ENCODE measurements at regions not wholly inside any gene's neighbourhood (a gene's known extent, or its start where the extent isn't known, plus 50 kb on each side); places are given as distances from the start of the nearest gene placed in this dataset.

DNA sequence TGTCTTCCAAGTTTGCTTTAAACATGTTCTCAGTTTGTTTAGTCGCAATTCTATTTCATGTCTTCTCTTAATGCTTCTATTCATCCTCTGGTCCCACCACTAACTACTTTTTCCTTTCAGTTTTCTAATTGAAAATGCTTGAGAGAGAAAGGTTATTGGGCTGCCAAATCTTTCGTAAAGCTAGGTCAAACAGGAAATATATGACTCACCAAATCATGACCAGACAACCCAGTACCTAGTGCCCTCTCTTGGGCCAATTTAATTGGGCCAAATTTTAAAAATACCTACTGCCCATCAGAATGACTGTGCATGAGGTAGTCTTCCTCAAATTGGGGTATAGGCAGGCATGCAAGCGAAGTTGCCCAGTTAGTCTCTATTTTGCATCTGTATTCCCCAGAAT is 295.4 kb upstream of the PBX1 start:
- TF ChIP-seq POLR2AphosphoS5 (IDR thresholded peaks at IDR 0.05; ENCODE audit: insufficient read depth, low read depth, low read length), result no peak
- no peak for TF ChIP-seq EZH2 (IDR thresholded peaks at IDR 0.05; ENCODE audit: borderline replicate concordance, low read depth, low read length, severe bottlenecking)
- TF ChIP-seq MAX (IDR thresholded peaks at IDR 0.05; ENCODE audit: insufficient read depth, insufficient read length), result no peak
- TF ChIP-seq JUN (IDR thresholded peaks at IDR 0.05; ENCODE audit: borderline replicate concordance, insufficient read depth, insufficient read length, low read depth), result no peak
- TF ChIP-seq GATA2 (IDR thresholded peaks at IDR 0.05; ENCODE audit: insufficient read depth, insufficient read length, low read depth, low read length), result no peak
- TF ChIP-seq FOS (IDR thresholded peaks at IDR 0.05; ENCODE audit: borderline replicate concordance, insufficient read depth, low read length), result no peak
- no peak for TF ChIP-seq MYC (IDR thresholded peaks at IDR 0.05; ENCODE audit: low read depth, low read length)
- TF ChIP-seq, protein P1, sequence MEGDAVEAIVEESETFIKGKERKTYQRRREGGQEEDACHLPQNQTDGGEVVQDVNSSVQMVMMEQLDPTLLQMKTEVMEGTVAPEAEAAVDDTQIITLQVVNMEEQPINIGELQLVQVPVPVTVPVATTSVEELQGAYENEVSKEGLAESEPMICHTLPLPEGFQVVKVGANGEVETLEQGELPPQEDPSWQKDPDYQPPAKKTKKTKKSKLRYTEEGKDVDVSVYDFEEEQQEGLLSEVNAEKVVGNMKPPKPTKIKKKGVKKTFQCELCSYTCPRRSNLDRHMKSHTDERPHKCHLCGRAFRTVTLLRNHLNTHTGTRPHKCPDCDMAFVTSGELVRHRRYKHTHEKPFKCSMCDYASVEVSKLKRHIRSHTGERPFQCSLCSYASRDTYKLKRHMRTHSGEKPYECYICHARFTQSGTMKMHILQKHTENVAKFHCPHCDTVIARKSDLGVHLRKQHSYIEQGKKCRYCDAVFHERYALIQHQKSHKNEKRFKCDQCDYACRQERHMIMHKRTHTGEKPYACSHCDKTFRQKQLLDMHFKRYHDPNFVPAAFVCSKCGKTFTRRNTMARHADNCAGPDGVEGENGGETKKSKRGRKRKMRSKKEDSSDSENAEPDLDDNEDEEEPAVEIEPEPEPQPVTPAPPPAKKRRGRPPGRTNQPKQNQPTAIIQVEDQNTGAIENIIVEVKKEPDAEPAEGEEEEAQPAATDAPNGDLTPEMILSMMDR (IDR thresholded peaks at IDR 0.05; ENCODE audit: extremely low read depth in 1 of 2, insufficient read depth in 1 of 2, low read depth in 1 of 2, low read length in 2 of 2), result no peak
- no peak for TF ChIP-seq POLR2A (IDR thresholded peaks at IDR 0.05; ENCODE audit: low read depth, low read length)
- CTCF ChIA-PET, result no interaction called here
- no TSS peak for BruUV-seq (replicated peaks)

More for the DNA sequence above, 295.4 kb upstream of the PBX1 start:
- Histone ChIP-seq H4K20me1 (replicated peaks; ENCODE audit: control insufficient read depth, extremely low read depth, insufficient read depth, low read length) (no peaks in the 10 kb centered on the region), H3K36me3 (ENCODE audit: control insufficient read depth in 2 of 2, extremely low read depth in 1 of 2, insufficient read depth in 2 of 2, low read length in 2 of 2) (no peaks in the 10 kb centered on the region), H3K9me3 (replicated peaks; ENCODE audit: control insufficient read depth, insufficient read depth, low read length) (no peaks in the 10 kb centered on the region), H3K4me2 (ENCODE audit: insufficient read depth, low read length) (no peak overlapping the region), H3K4me1 (ENCODE audit: control insufficient read depth, extremely low read depth, insufficient read depth, low read length) (no peaks in the 10 kb centered on the region), H3K4me3 (replicated peaks in 1 of 3; ENCODE audit: insufficient read depth in 1 of 3, low read depth in 1 of 3, low read length in 3 of 3) (no peak overlapping the region), H3K9ac (replicated peaks; ENCODE audit: extremely low read depth, insufficient read depth, low read length) (no peak overlapping the region), H3K79me2 (ENCODE audit: control insufficient read depth, insufficient read depth, low read length) (no peaks in the 10 kb centered on the region), H3K27me3 (ENCODE audit: control insufficient read depth in 2 of 2, insufficient read depth in 2 of 2, low read length in 2 of 2) (no peaks in the 10 kb centered on the region), H2AFZ (ENCODE audit: low read depth, low read length) (no peak overlapping the region), H3K9me1 (replicated peaks; ENCODE audit: control insufficient read depth, extremely low read depth, insufficient read depth, low read length) (no peaks in the 10 kb centered on the region), H3K27ac (ENCODE audit: insufficient read depth, low read depth, low read length) (no peak overlapping the region)
- no peak for FAIRE-seq
- intact Hi-C loops (cut with micrococcal nuclease) (no loop called here), dilution Hi-C loops (cut with MboI; ENCODE audit: extremely low pct_ligation_motif_present, low sequenced_read_pairs) (no loop called here)
- POLR2A ChIA-PET, result no interaction called here
- no peak for DNase-seq (ENCODE audit: low read depth, low spot score)
